ENCODE measurements at regions not wholly inside any gene's neighbourhood (a gene's known extent, or its start where the extent isn't known, plus 50 kb on each side); places are given as distances from the start of the nearest gene placed in this dataset.

- H3K4me3 ChIP-seq (ENCODE audit: low read depth, low read length): no peak overlapping the region
- no peak for TF ChIP-seq CTCF (IDR thresholded peaks at IDR 0.05; ENCODE audit: control insufficient read depth, extremely low read depth, insufficient read depth)
- DNase-seq (ENCODE audit: low read depth): no peak
Measured at GRCh38 chr9:87309236-87309635, 188.4 kb upstream of the DAPK1 start.

DNA sequence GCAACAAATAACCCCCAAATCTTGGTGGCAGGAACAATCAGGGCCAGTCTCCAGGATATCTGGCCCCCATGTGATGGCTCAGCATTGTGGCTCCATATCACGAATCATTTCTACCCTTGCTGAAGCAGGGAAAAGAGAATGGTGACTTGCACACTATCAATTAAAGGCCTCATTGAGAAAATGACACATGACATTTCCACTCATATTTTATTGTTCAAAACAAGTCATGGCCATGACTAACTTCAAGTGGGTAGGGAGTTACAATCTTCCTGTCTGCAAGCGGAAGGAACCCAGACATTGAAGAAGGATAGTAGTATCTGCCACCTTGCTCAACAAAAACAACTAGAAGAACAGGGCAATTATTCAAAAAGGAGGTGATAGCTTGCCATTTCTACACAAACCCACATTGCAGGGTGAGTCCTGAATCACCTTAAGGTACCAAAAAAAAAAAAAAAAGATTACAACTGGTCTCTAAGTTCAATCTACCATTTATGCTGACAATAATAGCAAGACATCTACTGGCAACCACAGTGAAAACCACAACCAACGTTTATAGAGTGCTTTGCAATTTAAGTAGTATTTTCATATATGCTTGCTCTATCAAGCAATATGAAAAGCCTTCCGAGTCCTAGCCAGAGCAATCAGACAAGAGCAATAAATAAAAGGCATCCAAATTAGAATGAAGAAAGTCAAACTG lies 186.7 kb upstream of the DAPK1 start:
- no peak for TF ChIP-seq CTCF (IDR thresholded peaks at IDR 0.05; ENCODE audit: control insufficient read depth, extremely low read depth, insufficient read depth)
- DNase-seq (ENCODE audit: low read depth): no peak
- H3K4me3 ChIP-seq (ENCODE audit: low read depth, low read length): no peak overlapping the region

- no peak overlapping the region for H3K4me3 ChIP-seq (ENCODE audit: low read depth, low read length)
- TF ChIP-seq CTCF (IDR thresholded peaks at IDR 0.05; ENCODE audit: control insufficient read depth, extremely low read depth, insufficient read depth): no peak
- no peak for DNase-seq (ENCODE audit: low read depth)
Measured at GRCh38 chr9:87319656-87320055, 178.0 kb upstream of the DAPK1 start.

- no peak overlapping the region for H3K4me3 ChIP-seq (ENCODE audit: low read depth, low read length)
- no peak for TF ChIP-seq CTCF (IDR thresholded peaks at IDR 0.05; ENCODE audit: control insufficient read depth, extremely low read depth, insufficient read depth)
- no peak for DNase-seq (ENCODE audit: low read depth)
Measured at GRCh38 chr9:87320146-87320884, 177.4 kb upstream of the DAPK1 start.

- TF ChIP-seq CTCF (IDR thresholded peaks at IDR 0.05; ENCODE audit: control insufficient read depth, extremely low read depth, insufficient read depth): no peak
- no peak overlapping the region for H3K4me3 ChIP-seq (ENCODE audit: low read depth, low read length)
- no peak for DNase-seq (ENCODE audit: low read depth)
Measured at GRCh38 chr9:87322840-87323635, 174.6 kb upstream of the DAPK1 start.

DNA sequence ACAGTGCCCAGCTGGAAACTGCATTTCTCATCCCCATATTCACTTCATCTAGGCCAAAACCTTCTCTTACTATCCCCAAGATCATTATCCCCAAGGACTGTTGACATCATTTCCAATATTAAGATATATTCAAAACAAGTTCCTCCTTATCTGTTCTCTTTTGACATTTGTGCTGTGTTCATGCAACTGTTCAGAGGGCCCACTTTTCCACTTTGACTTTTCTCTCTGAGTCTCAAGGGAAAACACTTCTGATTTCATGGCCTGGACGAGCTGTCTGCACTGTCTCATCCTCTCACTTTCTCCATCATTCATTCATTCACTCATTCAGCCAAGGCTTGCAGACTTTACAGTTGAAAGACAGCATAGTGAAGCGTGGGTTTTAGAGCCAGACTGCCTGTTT lies 173.7 kb upstream of the DAPK1 start:
- no peak for TF ChIP-seq CTCF (IDR thresholded peaks at IDR 0.05; ENCODE audit: control insufficient read depth, extremely low read depth, insufficient read depth)
- no peak overlapping the region for H3K4me3 ChIP-seq (ENCODE audit: low read depth, low read length)
- no peak for DNase-seq (ENCODE audit: low read depth)
